Esophagus muscularis mucosa (tissue), 4 donors: ENCODE measurements at regions not wholly inside any gene's neighbourhood (a gene's known extent, or its start where the extent isn't known, plus 50 kb on each side); places are given as distances from the start of the nearest gene placed in this dataset.

ENCODE experiments used
- CTCF ChIP-seq, 3 experiments: fragments of 200-600 bp in 2 of 3; fragments of 450-650 bp in 1 of 3; sonication (generic) in 2 of 3; IDR thresholded peaks; one replicate each; pipeline ENCODE4 v1.5.1; 2017 to 2019; ENCODE audit warnings: antibody characterized with exemption in 3 of 3, mild to moderate bottlenecking in 2 of 3, moderate library complexity in 1 of 3
- EP300 ChIP-seq: sonication (generic); formaldehyde crosslinking; IDR thresholded peaks from one replicate; pipeline ENCODE4 v1.6.1; 2017; ENCODE audit warnings: antibody characterized with exemption
- POLR2A ChIP-seq: fragments of 450-650 bp; IDR thresholded peaks from one replicate; pipeline ENCODE4 v1.6.1; 2017; ENCODE audit warnings: antibody characterized with exemption, moderate library complexity, mild to moderate bottlenecking, low read depth
- POLR2AphosphoS5 ChIP-seq, 2 donors: sonication (generic); formaldehyde crosslinking; IDR thresholded peaks; one replicate each; pipeline ENCODE4 v1.6.1; 2017; ENCODE audit warnings: antibody characterized with exemption in 2 of 2

GRCh38 chrX:125005863-125006262, 313.8 kb upstream of the TEX13C start:
- TF ChIP-seq POLR2A (no peak), CTCF (IDR thresholded peaks at IDR 0.05) (no peak), EP300 (no peak), POLR2AphosphoS5 (IDR thresholded peaks at IDR 0.05) (no peak)
